ENCODE measurements at regions not wholly inside any gene's neighbourhood (a gene's known extent, or its start where the extent isn't known, plus 50 kb on each side); places are given as distances from the start of the nearest gene placed in this dataset.

- TF ChIP-seq CTCF (IDR thresholded peaks at IDR 0.05; ENCODE audit: control extremely low read depth in 1 of 3, insufficient read depth in 1 of 3, low read depth in 1 of 3, low read length in 3 of 3) (no peak), SUZ12 (IDR thresholded peaks at IDR 0.05; ENCODE audit: low read length) (no peak), BRCA1 (IDR thresholded peaks at IDR 0.05; ENCODE audit: low read depth, low read length) (no peak), POLR2AphosphoS5 (IDR thresholded peaks at IDR 0.05; ENCODE audit: low read depth, low read length) (no peak), POLR2A (IDR thresholded peaks at IDR 0.05; ENCODE audit: control extremely low read depth in 1 of 2, low read depth in 2 of 2, low read length in 2 of 2) (no peak), RFX5 (IDR thresholded peaks at IDR 0.05; ENCODE audit: borderline replicate concordance, low read depth, low read length) (no peak), EP300 (IDR thresholded peaks at IDR 0.05; ENCODE audit: borderline replicate concordance in 1 of 2, low read depth in 2 of 2, low read length in 2 of 2) (no peak), CEBPB (IDR thresholded peaks at IDR 0.05; ENCODE audit: low read depth, low read length) (no peak)
These were observed 247.6 kb downstream of the EMX2 start for GRCh38 chr10:117790179-117790578.

All from H1 (cell line).